HepG2 (cell line): ENCODE measurements at regions not wholly inside any gene's neighbourhood (a gene's known extent, or its start where the extent isn't known, plus 50 kb on each side); places are given as distances from the start of the nearest gene placed in this dataset.

ENCODE experiments used
- ATAC-seq: fragments of 200-7000 bp; cut with Tn5 transposase; 3 replicates; pipeline ENCODE4 v1.9.1; 2020; ENCODE audit warnings: mild to moderate bottlenecking, moderate library complexity
- BruUV-seq: library from RNA; stranded (reverse); fragments of 400-500 nt; replicated peaks from 2 replicates; lab custom pipeline; 2021; lab: Mats Ljungman, UMichigan
- CTCF ChIA-PET: fragments of 300-600 bp; formaldehyde crosslinking; extraction: SDS; loops from one replicate; lab custom pipeline; 2021; ENCODE audit warnings: low total read pairs, inconsistent platforms, low intra/inter-chr PET ratio; lab: Yijun Ruan, JAX
- POLR2A ChIA-PET: fragments of 350-600 bp; sonication (Branson Sonifier 250); formaldehyde crosslinking; loops from one replicate; lab custom pipeline; 2020; ENCODE audit warnings: antibody characterized with exemption, inconsistent platforms; lab: Yijun Ruan, JAX
- DNase-seq: peaks from one replicate; pipeline ENCODE4 v3.0.0-alpha.2; 2015; ENCODE audit warnings: low spot score
- FAIRE-seq: peaks from 3 replicates; lab custom pipeline; 2011; peaks lifted over from hg19 to GRCh38; lab: Jason Lieb, UNC
- H2AFZ ChIP-seq: one replicate; pipeline ENCODE4 v1.6.1; 2011; ENCODE audit warnings: low read length, inconsistent platforms
- H3K27ac ChIP-seq: fragments of 300-600 bp; 3 replicates; pipeline ENCODE4 v1.8.0; 2011; ENCODE audit warnings: mixed run types, mild to moderate bottlenecking, mixed read lengths, low read length, inconsistent platforms; ENCODE audit not compliant: insufficient read depth; ENCODE audit errors: extremely low read length
- H3K27me3 ChIP-seq, 2 experiments: fragments of 200-600 bp in 1 of 2; 2 replicates in 1 of 2; 3 replicates in 1 of 2; pipeline versions ENCODE4 v1.6.0 to v1.8.0; 2011; ENCODE audit warnings: low read length in 2 of 2, mild to moderate bottlenecking in 2 of 2, moderate library complexity in 2 of 2, inconsistent platforms in 1 of 2; ENCODE audit not compliant: insufficient read depth in 2 of 2, control insufficient read depth in 1 of 2
- H3K36me3 ChIP-seq, 2 experiments: fragments of 200-600 bp in 1 of 2; replicated peaks in 1 of 2; 2 replicates in 1 of 2; 3 replicates in 1 of 2; pipeline versions ENCODE4 v1.5.1 to v1.8.0; 2011; ENCODE audit warnings: low read length in 2 of 2, inconsistent platforms in 1 of 2; ENCODE audit not compliant: insufficient read depth in 2 of 2, control insufficient read depth in 1 of 2
- H3K4me1 ChIP-seq: 2 replicates; pipeline ENCODE4 v1.5.1; 2012; ENCODE audit warnings: low read length, inconsistent platforms; ENCODE audit not compliant: insufficient read depth
- H3K4me2 ChIP-seq: 2 replicates; pipeline ENCODE4 v1.6.0; 2011; ENCODE audit warnings: low read depth, low read length, inconsistent platforms
- H3K4me3 ChIP-seq, 3 experiments: fragments of 200-600 bp in 1 of 3; sonication (generic), shearing (Covaris generic) in 1 of 3; replicated peaks in 1 of 3; 2 replicates each; pipeline ENCODE4 v1.5.1; 2011 to 2016; ENCODE audit warnings: low read length in 3 of 3, inconsistent platforms in 2 of 3, low read depth in 2 of 3, mild to moderate bottlenecking in 2 of 3, control low read depth in 1 of 3, mixed read lengths in 1 of 3; ENCODE audit not compliant: insufficient read depth in 1 of 3
- H3K79me2 ChIP-seq: one replicate; pipeline ENCODE4 v1.6.1; 2011; ENCODE audit warnings: low read length, inconsistent platforms; ENCODE audit not compliant: insufficient read depth
- H3K9ac ChIP-seq: 2 replicates; pipeline ENCODE4 v1.6.0; 2011; ENCODE audit warnings: mild to moderate bottlenecking, low read depth, low read length, inconsistent platforms; ENCODE audit not compliant: insufficient read depth
- H3K9me3 ChIP-seq: 2 replicates; pipeline ENCODE4 v1.5.1; 2012; ENCODE audit warnings: mild to moderate bottlenecking, low read length
- H4K20me1 ChIP-seq: 2 replicates; pipeline ENCODE4 v1.6.0; 2011; ENCODE audit warnings: inconsistent platforms, mild to moderate bottlenecking, low read length, moderate library complexity; ENCODE audit not compliant: insufficient read depth
- GATAD1 ChIP-seq: IDR thresholded peaks from 2 replicates; pipeline ENCODE4 v1.6.1; 2016; ENCODE audit warnings: missing genetic modification reagents, missing compliant biosample characterization
- HDAC2 ChIP-seq: sonication (generic); formaldehyde crosslinking; IDR thresholded peaks from 2 replicates; pipeline ENCODE4 v1.4.0; 2020; ENCODE audit warnings: missing genetic modification reagents
- KDM5B ChIP-seq: sonication (generic); formaldehyde crosslinking; IDR thresholded peaks from 2 replicates; pipeline ENCODE4 v1.4.0; 2020; ENCODE audit warnings: missing genetic modification reagents, mild to moderate bottlenecking, borderline replicate concordance
- RORA ChIP-seq: sonication (generic); formaldehyde crosslinking; IDR thresholded peaks from 2 replicates; pipeline ENCODE4 v1.5.0; 2020; ENCODE audit warnings: mild to moderate bottlenecking, missing genetic modification reagents, moderate library complexity
- SETDB1 ChIP-seq: sonication (generic); formaldehyde crosslinking; IDR thresholded peaks from 2 replicates; pipeline ENCODE4 v1.5.1; 2020; ENCODE audit warnings: missing genetic modification reagents, mild to moderate bottlenecking, borderline replicate concordance
- SMAD9 ChIP-seq: sonication (generic); formaldehyde crosslinking; IDR thresholded peaks from 2 replicates; pipeline ENCODE4 v1.5.1; 2020; ENCODE audit warnings: mild to moderate bottlenecking, missing genetic modification reagents
- TEAD2 ChIP-seq: sonication (generic); formaldehyde crosslinking; IDR thresholded peaks from 2 replicates; pipeline ENCODE4 v1.9.0; 2021; ENCODE audit warnings: missing genetic modification reagents
- ZFP36L1 ChIP-seq: sonication (generic); formaldehyde crosslinking; IDR thresholded peaks from 2 replicates; pipeline ENCODE4 v1.8.0; 2022; ENCODE audit warnings: mild to moderate bottlenecking, missing genetic modification reagents, moderate library complexity
- ZNF12 ChIP-seq: sonication (generic); formaldehyde crosslinking; IDR thresholded peaks from 2 replicates; pipeline ENCODE4 v1.5.0; 2020; ENCODE audit warnings: missing genetic modification reagents
- ZNF235 ChIP-seq: sonication (generic); formaldehyde crosslinking; IDR thresholded peaks from 2 replicates; pipeline ENCODE4 v1.8.1; 2023; ENCODE audit warnings: mild to moderate bottlenecking, missing genetic modification reagents, borderline replicate concordance
- ZNF296 ChIP-seq: sonication (generic); formaldehyde crosslinking; conservative IDR thresholded peaks from 2 replicates; pipeline ENCODE4 v1.5.0; 2020; ENCODE audit warnings: mild to moderate bottlenecking, missing genetic modification reagents
- ZNF530 ChIP-seq: sonication (generic); formaldehyde crosslinking; IDR thresholded peaks from 2 replicates; pipeline ENCODE4 v1.5.0; 2020; ENCODE audit warnings: low read depth, mild to moderate bottlenecking, missing genetic modification reagents
- ZNF567 ChIP-seq: sonication (generic); formaldehyde crosslinking; IDR thresholded peaks from 2 replicates; pipeline ENCODE4 v1.8.1; 2023; ENCODE audit warnings: mild to moderate bottlenecking, missing genetic modification reagents, borderline replicate concordance
- ZNF569 ChIP-seq: sonication (generic); formaldehyde crosslinking; IDR thresholded peaks from 2 replicates; pipeline ENCODE4 v1.5.0; 2020; ENCODE audit warnings: mild to moderate bottlenecking, missing genetic modification reagents, moderate library complexity, borderline replicate concordance
- ZNF577 ChIP-seq: sonication (generic); formaldehyde crosslinking; IDR thresholded peaks from 2 replicates; pipeline ENCODE4 v1.4.0; 2020; ENCODE audit warnings: mild to moderate bottlenecking, low read depth, missing genetic modification reagents, borderline replicate concordance
- ZNF816 ChIP-seq: sonication (generic); formaldehyde crosslinking; IDR thresholded peaks from 2 replicates; pipeline ENCODE4 v1.8.0; 2022; ENCODE audit warnings: missing genetic modification reagents, mild to moderate bottlenecking, borderline replicate concordance
- WGBS: methylation state at CpG from one replicate; pipeline ENCODE4 v1.1.6; 2017; ENCODE audit warnings: low lambda C conversion rate; 5-methylcytosine and 5-hydroxymethylcytosine counted together
- in situ Hi-C: cut with HindIII; loops from 2 replicates; pipeline ENCODE4 v1.10.0; 2017; ENCODE audit warnings: low pct_unique_long_range_greater_than_20kb; ENCODE audit not compliant: extremely low pct_ligation_motif_present
- intact Hi-C: fragments of 100-400 bp; cut with micrococcal nuclease; formaldehyde crosslinking; loops from one replicate; pipeline ENCODE4 v1.10.0; 2022; ENCODE audit not compliant: unreplicated experiment
- TF ChIP-seq, protein P1 (sequence below): sonication (generic); formaldehyde crosslinking; IDR thresholded peaks from 2 replicates; pipeline ENCODE4 v1.4.0; 2020; ENCODE audit warnings: missing genetic modification reagents, borderline replicate concordance
- TF ChIP-seq, protein P2 (sequence below): sonication (generic); formaldehyde crosslinking; IDR thresholded peaks from 2 replicates; pipeline ENCODE4 v1.4.0; 2020; ENCODE audit warnings: missing genetic modification reagents, borderline replicate concordance

DNA sequence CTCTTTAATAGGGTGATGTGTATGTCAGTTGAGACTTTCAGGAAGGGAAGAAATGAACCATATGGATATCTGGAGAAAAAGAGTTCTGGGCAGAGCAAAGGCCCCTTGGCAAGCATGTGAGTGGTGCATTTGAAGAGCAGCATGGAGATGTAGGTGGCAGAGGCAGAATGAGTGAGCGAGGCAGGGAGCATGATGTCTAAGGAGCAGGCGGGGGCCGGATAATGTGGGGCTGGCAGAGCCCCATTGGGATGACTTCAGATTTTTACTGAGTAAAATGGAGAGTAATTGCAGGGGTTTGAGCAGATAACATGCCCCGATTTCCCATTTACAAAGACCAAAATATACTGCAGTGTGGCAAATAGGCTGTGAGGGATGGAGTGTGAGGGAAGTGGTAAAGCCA is 52.9 kb upstream of the PLCL2 start:
- TF ChIP-seq TEAD2 (CRISPR knock-in tag) (no peak), KDM5B (CRISPR knock-in tag) (no peak), ZNF12 (CRISPR knock-in tag) (no peak), ZFP36L1 (no peak), ZNF296 (CRISPR knock-in tag) (no peak), GATAD1 (CRISPR knock-in tag) (no peak), SETDB1 (CRISPR knock-in tag) (no peak), ZNF569 (CRISPR knock-in tag) (no peak), ZNF530 (no peak), ZNF235 (CRISPR knock-in tag) (no peak), SMAD9 (CRISPR knock-in tag) (no peak), ZNF577 (CRISPR knock-in tag) (no peak), ZNF567 (CRISPR knock-in tag) (no peak), HDAC2 (CRISPR knock-in tag) (no peak), ZNF816 (CRISPR knock-in tag) (no peak), RORA (CRISPR knock-in tag) (no peak)
- TF ChIP-seq, protein P1, sequence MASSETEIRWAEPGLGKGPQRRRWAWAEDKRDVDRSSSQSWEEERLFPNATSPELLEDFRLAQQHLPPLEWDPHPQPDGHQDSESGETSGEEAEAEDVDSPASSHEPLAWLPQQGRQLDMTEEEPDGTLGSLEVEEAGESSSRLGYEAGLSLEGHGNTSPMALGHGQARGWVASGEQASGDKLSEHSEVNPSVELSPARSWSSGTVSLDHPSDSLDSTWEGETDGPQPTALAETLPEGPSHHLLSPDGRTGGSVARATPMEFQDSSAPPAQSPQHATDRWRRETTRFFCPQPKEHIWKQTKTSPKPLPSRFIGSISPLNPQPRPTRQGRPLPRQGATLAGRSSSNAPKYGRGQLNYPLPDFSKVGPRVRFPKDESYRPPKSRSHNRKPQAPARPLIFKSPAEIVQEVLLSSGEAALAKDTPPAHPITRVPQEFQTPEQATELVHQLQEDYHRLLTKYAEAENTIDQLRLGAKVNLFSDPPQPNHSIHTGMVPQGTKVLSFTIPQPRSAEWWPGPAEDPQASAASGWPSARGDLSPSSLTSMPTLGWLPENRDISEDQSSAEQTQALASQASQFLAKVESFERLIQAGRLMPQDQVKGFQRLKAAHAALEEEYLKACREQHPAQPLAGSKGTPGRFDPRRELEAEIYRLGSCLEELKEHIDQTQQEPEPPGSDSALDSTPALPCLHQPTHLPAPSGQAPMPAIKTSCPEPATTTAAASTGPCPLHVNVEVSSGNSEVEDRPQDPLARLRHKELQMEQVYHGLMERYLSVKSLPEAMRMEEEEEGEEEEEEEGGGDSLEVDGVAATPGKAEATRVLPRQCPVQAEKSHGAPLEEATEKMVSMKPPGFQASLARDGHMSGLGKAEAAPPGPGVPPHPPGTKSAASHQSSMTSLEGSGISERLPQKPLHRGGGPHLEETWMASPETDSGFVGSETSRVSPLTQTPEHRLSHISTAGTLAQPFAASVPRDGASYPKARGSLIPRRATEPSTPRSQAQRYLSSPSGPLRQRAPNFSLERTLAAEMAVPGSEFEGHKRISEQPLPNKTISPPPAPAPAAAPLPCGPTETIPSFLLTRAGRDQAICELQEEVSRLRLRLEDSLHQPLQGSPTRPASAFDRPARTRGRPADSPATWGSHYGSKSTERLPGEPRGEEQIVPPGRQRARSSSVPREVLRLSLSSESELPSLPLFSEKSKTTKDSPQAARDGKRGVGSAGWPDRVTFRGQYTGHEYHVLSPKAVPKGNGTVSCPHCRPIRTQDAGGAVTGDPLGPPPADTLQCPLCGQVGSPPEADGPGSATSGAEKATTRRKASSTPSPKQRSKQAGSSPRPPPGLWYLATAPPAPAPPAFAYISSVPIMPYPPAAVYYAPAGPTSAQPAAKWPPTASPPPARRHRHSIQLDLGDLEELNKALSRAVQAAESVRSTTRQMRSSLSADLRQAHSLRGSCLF, result no peak
- TF ChIP-seq, protein P2, sequence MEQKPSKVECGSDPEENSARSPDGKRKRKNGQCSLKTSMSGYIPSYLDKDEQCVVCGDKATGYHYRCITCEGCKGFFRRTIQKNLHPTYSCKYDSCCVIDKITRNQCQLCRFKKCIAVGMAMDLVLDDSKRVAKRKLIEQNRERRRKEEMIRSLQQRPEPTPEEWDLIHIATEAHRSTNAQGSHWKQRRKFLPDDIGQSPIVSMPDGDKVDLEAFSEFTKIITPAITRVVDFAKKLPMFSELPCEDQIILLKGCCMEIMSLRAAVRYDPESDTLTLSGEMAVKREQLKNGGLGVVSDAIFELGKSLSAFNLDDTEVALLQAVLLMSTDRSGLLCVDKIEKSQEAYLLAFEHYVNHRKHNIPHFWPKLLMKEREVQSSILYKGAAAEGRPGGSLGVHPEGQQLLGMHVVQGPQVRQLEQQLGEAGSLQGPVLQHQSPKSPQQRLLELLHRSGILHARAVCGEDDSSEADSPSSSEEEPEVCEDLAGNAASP (CRISPR knock-in tag), result no peak
- H2AFZ ChIP-seq, result no peak overlapping the region
- no peak overlapping the region for H3K4me3 ChIP-seq
- H3K27me3 ChIP-seq, result no peaks in the 10 kb centered on the region
- WGBS, result 1% methylated on average over 4 of the region's 4 CpGs
- H3K4me1 ChIP-seq, result no peaks in the 10 kb centered on the region
- BruUV-seq, result no TSS peak
- no peaks in the 10 kb centered on the region for H3K79me2 ChIP-seq
- no peak overlapping the region for H3K4me2 ChIP-seq
- DNase-seq, result no peak
- H3K9me3 ChIP-seq, result no peaks in the 10 kb centered on the region
- no peaks in the 10 kb centered on the region for H4K20me1 ChIP-seq
- intact Hi-C loops (no loop called here), in situ Hi-C loops (no loop called here)
- H3K36me3 ChIP-seq, result no peaks in the 10 kb centered on the region
- ChIA-PET CTCF (no interaction called here), POLR2A (no interaction called here)
- no peak for ATAC-seq
- no peak overlapping the region for H3K9ac ChIP-seq
- no peak for FAIRE-seq
- H3K27ac ChIP-seq, result no peak overlapping the region
